ENCODE measurements at regions not wholly inside any gene's neighbourhood (a gene's known extent, or its start where the extent isn't known, plus 50 kb on each side); places are given as distances from the start of the nearest gene placed in this dataset.

DNA sequence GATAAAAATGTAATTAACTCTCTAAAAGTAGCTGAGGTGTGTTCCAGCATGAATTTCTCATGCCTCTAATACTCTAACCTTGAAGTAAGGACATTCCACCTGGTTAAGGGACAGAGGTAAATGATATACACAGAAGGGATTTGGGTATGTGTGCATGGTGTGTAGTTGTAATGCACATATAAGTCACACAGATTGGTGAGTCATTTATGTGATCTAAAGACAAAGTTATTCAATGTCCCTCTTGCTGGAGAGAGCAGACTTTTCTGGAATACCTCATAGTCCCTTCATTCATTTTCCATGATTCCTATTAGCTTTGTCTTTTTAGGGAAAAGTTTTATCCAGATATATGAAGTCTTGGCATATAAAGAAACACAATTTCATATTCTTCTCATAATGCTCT, 234.9 kb downstream of the SNAPC1 start:
- Histone ChIP-seq H3K4me3 (no peak overlapping the region), H3K4me1 (replicated peaks in 1 of 2) (no peaks in the 10 kb centered on the region), H3K27ac (no peak overlapping the region), H3K36me3 (replicated peaks in 1 of 2) (no peaks in the 10 kb centered on the region), H3K9me3 (replicated peaks in 1 of 3) (no peaks in the 10 kb centered on the region), H3K27me3 (no peaks in the 10 kb centered on the region)
- no peak for DNase-seq
- intact Hi-C loops (cut with DNase I), result no loop called here
- TF ChIP-seq POLR2A (IDR thresholded peaks at IDR 0.05), result no peak
- TF ChIP-seq, protein P1, sequence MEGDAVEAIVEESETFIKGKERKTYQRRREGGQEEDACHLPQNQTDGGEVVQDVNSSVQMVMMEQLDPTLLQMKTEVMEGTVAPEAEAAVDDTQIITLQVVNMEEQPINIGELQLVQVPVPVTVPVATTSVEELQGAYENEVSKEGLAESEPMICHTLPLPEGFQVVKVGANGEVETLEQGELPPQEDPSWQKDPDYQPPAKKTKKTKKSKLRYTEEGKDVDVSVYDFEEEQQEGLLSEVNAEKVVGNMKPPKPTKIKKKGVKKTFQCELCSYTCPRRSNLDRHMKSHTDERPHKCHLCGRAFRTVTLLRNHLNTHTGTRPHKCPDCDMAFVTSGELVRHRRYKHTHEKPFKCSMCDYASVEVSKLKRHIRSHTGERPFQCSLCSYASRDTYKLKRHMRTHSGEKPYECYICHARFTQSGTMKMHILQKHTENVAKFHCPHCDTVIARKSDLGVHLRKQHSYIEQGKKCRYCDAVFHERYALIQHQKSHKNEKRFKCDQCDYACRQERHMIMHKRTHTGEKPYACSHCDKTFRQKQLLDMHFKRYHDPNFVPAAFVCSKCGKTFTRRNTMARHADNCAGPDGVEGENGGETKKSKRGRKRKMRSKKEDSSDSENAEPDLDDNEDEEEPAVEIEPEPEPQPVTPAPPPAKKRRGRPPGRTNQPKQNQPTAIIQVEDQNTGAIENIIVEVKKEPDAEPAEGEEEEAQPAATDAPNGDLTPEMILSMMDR (IDR thresholded peaks at IDR 0.05), result no peak

DNA sequence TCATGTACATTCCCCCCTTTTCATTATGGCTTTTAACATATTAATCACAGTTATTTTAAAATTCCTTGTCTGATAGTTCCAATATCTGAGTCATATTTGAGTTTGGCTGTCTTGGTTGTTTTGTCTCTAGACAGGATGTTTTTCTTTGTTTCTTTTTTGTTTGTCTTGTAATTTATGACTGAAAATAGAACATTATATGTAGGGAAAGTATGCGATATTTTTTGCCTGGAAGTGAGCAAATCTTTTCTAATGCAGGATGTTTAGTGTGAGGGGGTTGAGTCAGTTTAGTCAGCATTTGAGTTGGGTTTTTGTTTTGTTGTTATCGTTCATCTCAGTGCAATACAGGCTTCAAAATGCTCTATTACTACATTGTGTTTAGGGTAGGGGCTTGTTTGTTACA, 239.7 kb downstream of the SNAPC1 start:
- Histone ChIP-seq H3K4me3 (no peak overlapping the region), H3K36me3 (replicated peaks in 1 of 2) (no peaks in the 10 kb centered on the region), H3K4me1 (replicated peaks in 1 of 2) (no peaks in the 10 kb centered on the region), H3K27ac (no peak overlapping the region), H3K27me3 (no peaks in the 10 kb centered on the region), H3K9me3 (replicated peaks in 1 of 3) (no peaks in the 10 kb centered on the region)
- DNase-seq, result no peak
- intact Hi-C loops (cut with DNase I), result no loop called here
- TF ChIP-seq POLR2A (IDR thresholded peaks at IDR 0.05), result no peak
- TF ChIP-seq, protein P1 (IDR thresholded peaks at IDR 0.05), result no peak
- 56 to 67% (median 61%) methylated on average over 2 of the region's 2 CpGs for WGBS, 4 donors

DNA sequence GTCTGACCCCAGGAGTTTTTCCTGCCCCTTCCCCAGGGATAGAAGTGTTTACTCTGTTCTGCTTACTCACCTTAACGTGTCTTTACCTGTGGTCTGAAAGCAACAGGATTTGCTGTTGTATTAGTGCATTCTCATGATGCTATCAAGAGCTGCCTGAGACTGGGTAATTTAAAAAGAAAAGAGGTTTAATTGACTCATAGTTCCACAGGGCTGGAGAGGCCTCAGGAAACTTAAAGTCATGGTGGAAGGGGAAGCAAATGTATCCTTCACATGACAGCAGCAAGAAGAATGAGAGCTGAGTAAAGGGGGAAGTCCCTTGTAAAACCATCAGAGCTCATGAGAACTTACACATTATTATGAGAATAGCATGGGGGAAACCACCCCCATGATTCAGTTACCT, 240.4 kb downstream of the SNAPC1 start:
- WGBS, 4 donors, result 42 to 72% (median 59%) methylated on average over 1 of the region's 1 CpG
- Histone ChIP-seq H3K9me3 (replicated peaks in 1 of 3) (no peaks in the 10 kb centered on the region), H3K36me3 (replicated peaks in 1 of 2) (no peaks in the 10 kb centered on the region), H3K27ac (no peak overlapping the region), H3K4me3 (no peak overlapping the region), H3K4me1 (replicated peaks in 1 of 2) (no peaks in the 10 kb centered on the region), H3K27me3 (no peaks in the 10 kb centered on the region)
- DNase-seq, result no peak
- intact Hi-C loops (cut with DNase I), result no loop called here
- TF ChIP-seq, protein P1 (IDR thresholded peaks at IDR 0.05), result no peak
- no peak for TF ChIP-seq POLR2A (IDR thresholded peaks at IDR 0.05)

DNA sequence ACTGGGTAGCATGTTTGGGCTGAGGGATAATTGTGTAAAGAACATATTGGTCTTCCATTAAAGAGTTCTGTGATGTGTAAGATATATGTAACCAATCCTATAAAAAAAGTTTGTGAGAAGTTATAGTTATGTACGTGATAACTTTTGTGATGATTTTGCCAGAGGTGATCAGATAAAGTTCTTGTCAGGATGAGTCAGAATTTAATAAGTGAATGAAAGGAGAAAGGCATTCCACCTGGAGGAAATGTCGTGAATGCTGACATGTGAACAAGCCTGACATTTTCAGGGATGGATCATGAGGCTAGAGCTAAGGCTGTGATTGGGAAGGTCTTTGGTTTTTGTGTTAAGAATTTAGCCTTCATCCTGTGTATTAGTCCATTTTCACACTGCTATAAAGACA, 241.5 kb downstream of the SNAPC1 start:
- no peaks in the 10 kb centered on the region for H3K36me3 ChIP-seq (replicated peaks in 1 of 2)
- no peak overlapping the region for H3K4me3 ChIP-seq
- H3K27me3 ChIP-seq, result no peaks in the 10 kb centered on the region
- no peak for DNase-seq
- intact Hi-C loops (cut with DNase I), result no loop called here
- WGBS, 4 donors, result 38 to 84% (median 55%) methylated on average over 2 of the region's 2 CpGs
- no peak overlapping the region for H3K27ac ChIP-seq
- no peaks in the 10 kb centered on the region for H3K4me1 ChIP-seq (replicated peaks in 1 of 2)
- H3K9me3 ChIP-seq (replicated peaks in 1 of 3), result no peaks in the 10 kb centered on the region
- TF ChIP-seq, protein P1 (IDR thresholded peaks at IDR 0.05), result no peak
- no peak for TF ChIP-seq POLR2A (IDR thresholded peaks at IDR 0.05)

Measured in adrenal gland (tissue), 9 donors.